ENCODE measurements at regions not wholly inside any gene's neighbourhood (a gene's known extent, or its start where the extent isn't known, plus 50 kb on each side); places are given as distances from the start of the nearest gene placed in this dataset.

DNA sequence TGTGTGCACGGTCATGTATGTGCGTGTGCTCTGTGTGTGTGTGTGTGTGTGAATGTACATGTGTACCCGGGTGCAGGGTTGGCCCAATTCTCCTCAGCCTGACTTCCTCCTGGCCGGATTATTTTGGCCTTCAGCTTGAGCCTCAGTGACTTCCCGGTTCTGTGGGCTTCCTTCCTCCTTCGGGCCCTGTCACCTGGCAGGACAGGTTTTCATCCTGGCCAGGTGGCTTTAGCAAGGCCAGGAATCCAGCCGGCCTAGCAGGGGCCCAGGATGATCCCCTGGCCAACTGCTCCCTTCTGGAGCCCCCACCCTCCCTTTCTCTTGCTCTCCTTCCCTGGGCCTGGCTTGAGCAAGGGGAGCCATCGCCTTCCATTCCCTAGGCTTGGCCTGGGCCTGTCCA lies 140.5 kb downstream of the INHBB start:
- TF ChIP-seq, protein P1, sequence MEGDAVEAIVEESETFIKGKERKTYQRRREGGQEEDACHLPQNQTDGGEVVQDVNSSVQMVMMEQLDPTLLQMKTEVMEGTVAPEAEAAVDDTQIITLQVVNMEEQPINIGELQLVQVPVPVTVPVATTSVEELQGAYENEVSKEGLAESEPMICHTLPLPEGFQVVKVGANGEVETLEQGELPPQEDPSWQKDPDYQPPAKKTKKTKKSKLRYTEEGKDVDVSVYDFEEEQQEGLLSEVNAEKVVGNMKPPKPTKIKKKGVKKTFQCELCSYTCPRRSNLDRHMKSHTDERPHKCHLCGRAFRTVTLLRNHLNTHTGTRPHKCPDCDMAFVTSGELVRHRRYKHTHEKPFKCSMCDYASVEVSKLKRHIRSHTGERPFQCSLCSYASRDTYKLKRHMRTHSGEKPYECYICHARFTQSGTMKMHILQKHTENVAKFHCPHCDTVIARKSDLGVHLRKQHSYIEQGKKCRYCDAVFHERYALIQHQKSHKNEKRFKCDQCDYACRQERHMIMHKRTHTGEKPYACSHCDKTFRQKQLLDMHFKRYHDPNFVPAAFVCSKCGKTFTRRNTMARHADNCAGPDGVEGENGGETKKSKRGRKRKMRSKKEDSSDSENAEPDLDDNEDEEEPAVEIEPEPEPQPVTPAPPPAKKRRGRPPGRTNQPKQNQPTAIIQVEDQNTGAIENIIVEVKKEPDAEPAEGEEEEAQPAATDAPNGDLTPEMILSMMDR (IDR thresholded peaks at IDR 0.05) = no peak
- TF ChIP-seq POLR2A (IDR thresholded peaks at IDR 0.05) = no peak
- no peak for TF ChIP-seq POLR2AphosphoS5 (IDR thresholded peaks at IDR 0.05)
